Esophagus squamous epithelium (tissue), 5 donors: ENCODE measurements at regions not wholly inside any gene's neighbourhood (a gene's known extent, or its start where the extent isn't known, plus 50 kb on each side); places are given as distances from the start of the nearest gene placed in this dataset.
"Not testable (repeated sequence)": the region's sequence is repeated elsewhere in the genome, so short reads cannot be mapped to it uniquely, and the experiment has no call there.

Experiments used
- DNase-seq: peaks from one replicate; lab custom pipeline; 2025; lab: John Stamatoyannopoulos, UW
- H3K27ac ChIP-seq, 4 donors: fragments of 200-600 bp; sonication (generic); one replicate each; pipeline ENCODE4 v1.5.1; 2016 to 2019; ENCODE audit warnings: mild to moderate bottlenecking in 1 of 4
- H3K27me3 ChIP-seq, 4 donors: fragments of 200-600 bp; sonication (generic); 1 replicate in 3 of 4; 2 replicates in 1 of 4; pipeline versions ENCODE4 v1.5.1 to v1.6.0; 2017 to 2021; ENCODE audit warnings: antibody characterized with exemption in 1 of 4
- H3K36me3 ChIP-seq, 3 donors: fragments of 200-600 bp; sonication (generic); one replicate each; pipeline ENCODE4 v1.5.1; 2016 to 2019
- H3K4me1 ChIP-seq, 3 donors: fragments of 200-600 bp; sonication (generic); one replicate each; pipeline ENCODE4 v1.5.1; 2017 to 2019
- H3K4me3 ChIP-seq, 4 donors: fragments of 200-600 bp; sonication (generic); 1 replicate in 3 of 4; 2 replicates in 1 of 4; pipeline ENCODE4 v1.5.1; 2016 to 2019; ENCODE audit warnings: mild to moderate bottlenecking in 2 of 4, moderate library complexity in 1 of 4
- H3K9me3 ChIP-seq, 3 donors: fragments of 200-600 bp; sonication (generic); one replicate each; pipeline ENCODE4 v1.5.1; 2016 to 2019
- POLR2A ChIP-seq, 4 donors: fragments of 450-650 bp; IDR thresholded peaks; one replicate each; pipeline ENCODE4 v1.6.1; 2017; ENCODE audit warnings: antibody characterized with exemption in 4 of 4, mild to moderate bottlenecking in 4 of 4, moderate library complexity in 3 of 4
- WGBS, 2 donors: methylation state at CpG; one replicate each; pipeline ENCODE4 v1.1.5; 2018; 5-methylcytosine and 5-hydroxymethylcytosine counted together
- intact Hi-C: fragments of 100-400 bp; cut with DNase I; formaldehyde crosslinking; loops from one replicate; pipeline ENCODE4 v1.15.0; 2022
- TF ChIP-seq, protein P1 (sequence below), 6 experiments: fragments of 450-650 bp in 4 of 6; fragments of 200-600 bp in 2 of 6; sonication (generic) in 2 of 6; IDR thresholded peaks; one replicate each; pipeline ENCODE4 v1.5.1; 2016 to 2019; ENCODE audit warnings: antibody characterized with exemption in 6 of 6, mild to moderate bottlenecking in 4 of 6, moderate library complexity in 4 of 6
- donor health status: DM: yes; HTN: yes; CAD: no.

DNA sequence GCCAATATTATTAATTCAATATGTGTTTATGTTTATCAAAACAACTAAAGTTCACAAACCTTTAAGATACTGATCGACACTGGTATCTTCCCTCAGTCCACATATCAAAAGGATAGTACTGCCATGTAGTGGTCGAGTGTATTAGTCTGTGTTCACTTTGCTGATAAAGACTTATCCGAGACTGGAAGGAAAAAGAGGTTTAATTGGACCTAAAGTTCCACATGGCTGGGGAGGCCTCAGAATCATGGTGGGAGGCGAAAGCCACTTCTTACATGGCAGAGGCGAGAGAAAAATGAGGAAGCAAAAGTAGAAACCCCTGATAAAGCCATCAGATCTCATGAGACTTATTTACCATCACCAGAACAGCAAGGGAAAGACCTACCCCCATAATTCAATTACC lies 325.4 kb upstream of the PHF14 start:
- H3K4me1 ChIP-seq, result no peaks in the 10 kb centered on the region
- 66 to 77% methylated on average over 5 of the region's 5 CpGs for WGBS, 2 donors
- no peaks in the 10 kb centered on the region for H3K9me3 ChIP-seq
- DNase-seq, result no peak
- intact Hi-C loops, result no loop called here
- no peak for TF ChIP-seq POLR2A (IDR thresholded peaks at IDR 0.05)
- TF ChIP-seq, protein P1, sequence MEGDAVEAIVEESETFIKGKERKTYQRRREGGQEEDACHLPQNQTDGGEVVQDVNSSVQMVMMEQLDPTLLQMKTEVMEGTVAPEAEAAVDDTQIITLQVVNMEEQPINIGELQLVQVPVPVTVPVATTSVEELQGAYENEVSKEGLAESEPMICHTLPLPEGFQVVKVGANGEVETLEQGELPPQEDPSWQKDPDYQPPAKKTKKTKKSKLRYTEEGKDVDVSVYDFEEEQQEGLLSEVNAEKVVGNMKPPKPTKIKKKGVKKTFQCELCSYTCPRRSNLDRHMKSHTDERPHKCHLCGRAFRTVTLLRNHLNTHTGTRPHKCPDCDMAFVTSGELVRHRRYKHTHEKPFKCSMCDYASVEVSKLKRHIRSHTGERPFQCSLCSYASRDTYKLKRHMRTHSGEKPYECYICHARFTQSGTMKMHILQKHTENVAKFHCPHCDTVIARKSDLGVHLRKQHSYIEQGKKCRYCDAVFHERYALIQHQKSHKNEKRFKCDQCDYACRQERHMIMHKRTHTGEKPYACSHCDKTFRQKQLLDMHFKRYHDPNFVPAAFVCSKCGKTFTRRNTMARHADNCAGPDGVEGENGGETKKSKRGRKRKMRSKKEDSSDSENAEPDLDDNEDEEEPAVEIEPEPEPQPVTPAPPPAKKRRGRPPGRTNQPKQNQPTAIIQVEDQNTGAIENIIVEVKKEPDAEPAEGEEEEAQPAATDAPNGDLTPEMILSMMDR (IDR thresholded peaks at IDR 0.05), result no peak
- H3K36me3 ChIP-seq, result no peaks in the 10 kb centered on the region
- no peak overlapping the region for H3K4me3 ChIP-seq
- no peak overlapping the region for H3K27ac ChIP-seq
- H3K27me3 ChIP-seq, result no peaks in the 10 kb centered on the region

DNA sequence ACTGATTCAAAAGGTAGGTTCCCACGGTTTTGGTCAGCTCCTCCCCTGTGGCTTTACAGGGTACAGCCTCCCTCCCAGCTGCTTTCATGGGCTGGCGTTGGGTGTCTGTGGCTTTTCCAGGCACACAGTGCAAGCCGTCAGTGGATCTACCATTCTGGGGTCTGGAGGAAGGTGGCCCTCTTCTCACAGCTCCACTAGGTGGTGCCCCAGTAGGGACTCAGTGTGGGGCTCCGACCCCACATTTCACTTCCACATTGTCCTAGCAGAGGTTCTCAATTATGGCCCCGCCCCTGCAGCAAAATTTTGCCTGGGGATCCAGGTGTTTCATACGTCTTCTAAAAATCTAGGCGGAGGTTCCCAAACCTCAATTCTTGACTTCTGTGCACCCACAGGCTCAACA lies 324.6 kb upstream of the PHF14 start:
- H3K36me3 ChIP-seq, H3K27me3 ChIP-seq, H3K27ac ChIP-seq, DNase-seq, H3K4me3 ChIP-seq, H3K9me3 ChIP-seq, H3K4me1 ChIP-seq, intact Hi-C loops: not testable (repeated sequence)
- WGBS, 2 donors, result 83 to 100% methylated on average over 2 to 5 of the region's 7 CpGs

DNA sequence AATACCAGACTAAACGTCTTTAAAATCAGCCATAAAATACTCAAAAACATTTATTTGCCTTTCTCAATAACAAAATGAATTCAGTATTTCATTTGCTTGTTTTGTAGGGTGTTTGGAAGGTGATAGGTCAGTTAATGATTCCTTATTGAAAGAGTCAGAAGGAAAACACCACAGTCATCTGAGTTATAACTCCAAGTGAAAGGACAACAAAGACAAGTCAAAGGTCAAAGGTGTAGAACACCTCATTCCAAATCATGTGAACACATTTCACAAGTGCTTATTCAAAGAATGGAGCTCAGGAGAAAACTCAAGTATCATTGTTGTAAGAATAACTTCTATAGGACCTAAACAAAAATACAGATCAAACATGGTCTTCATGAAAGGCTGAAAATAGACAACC lies 318.6 kb upstream of the PHF14 start:
- TF ChIP-seq, protein P1 (IDR thresholded peaks at IDR 0.05), result no peak
- no peak for TF ChIP-seq POLR2A (IDR thresholded peaks at IDR 0.05)
- Histone ChIP-seq H3K27me3 (no peaks in the 10 kb centered on the region), H3K4me3 (no peak overlapping the region), H3K9me3 (no peaks in the 10 kb centered on the region), H3K4me1 (no peaks in the 10 kb centered on the region), H3K36me3 (no peaks in the 10 kb centered on the region), H3K27ac (no peak overlapping the region)
- intact Hi-C loops, result no loop called here
- no peak for DNase-seq
- 43 to 48% methylated on average over 1 of the region's 1 CpG for WGBS, 2 donors

DNA sequence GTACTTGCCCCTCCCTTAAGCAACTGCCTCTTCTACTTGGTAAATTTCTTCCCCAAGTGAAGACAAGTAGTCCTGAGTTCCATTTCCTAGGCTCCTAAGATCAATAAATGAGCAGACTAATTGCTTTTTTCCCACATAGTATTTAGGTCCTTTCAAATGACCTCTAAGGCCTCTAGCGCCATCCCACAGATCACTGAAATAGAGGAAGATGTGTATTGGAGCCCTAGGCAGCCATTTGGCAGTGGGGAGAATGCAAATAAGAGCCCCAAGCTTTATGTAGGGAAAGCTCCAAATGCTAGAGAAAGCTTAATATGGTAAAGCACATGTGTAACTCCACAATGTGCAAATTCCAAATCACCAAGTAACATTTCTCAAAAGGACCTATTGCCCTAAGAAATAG lies 316.5 kb upstream of the PHF14 start:
- no peak for DNase-seq
- H3K27ac ChIP-seq, result no peak overlapping the region
- no peaks in the 10 kb centered on the region for H3K9me3 ChIP-seq
- H3K4me1 ChIP-seq, result no peaks in the 10 kb centered on the region
- no peaks in the 10 kb centered on the region for H3K27me3 ChIP-seq
- TF ChIP-seq POLR2A (IDR thresholded peaks at IDR 0.05), result no peak
- TF ChIP-seq, protein P1 (IDR thresholded peaks at IDR 0.05), result no peak
- no peak overlapping the region for H3K4me3 ChIP-seq
- H3K36me3 ChIP-seq, result no peaks in the 10 kb centered on the region
- intact Hi-C loops, result no loop called here
- WGBS, 2 donors, result 71 to 90% methylated on average over 1 of the region's 1 CpG

DNA sequence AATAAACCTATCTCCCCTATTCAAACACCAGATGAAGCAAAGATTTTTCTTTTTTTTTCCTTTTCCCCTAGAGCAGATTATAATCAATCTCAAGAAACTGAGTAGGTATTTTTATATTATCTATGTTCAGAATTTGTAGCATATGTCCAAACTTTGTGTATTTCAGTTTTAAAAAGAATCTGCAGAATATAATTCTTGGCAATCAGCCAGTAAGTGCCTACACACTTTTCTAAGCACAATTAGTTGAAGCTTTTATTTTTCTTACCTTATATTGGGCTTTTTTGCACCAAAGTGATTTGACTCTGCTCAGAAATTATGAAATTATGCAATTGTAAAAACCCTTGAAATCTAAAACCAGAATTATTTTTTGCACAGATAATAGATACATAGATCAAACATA lies 315.8 kb upstream of the PHF14 start:
- Histone ChIP-seq H3K9me3 (no peaks in the 10 kb centered on the region), H3K27ac (no peak overlapping the region), H3K36me3 (no peaks in the 10 kb centered on the region), H3K4me3 (no peak overlapping the region), H3K4me1 (no peaks in the 10 kb centered on the region), H3K27me3 (no peaks in the 10 kb centered on the region)
- no peak for DNase-seq
- intact Hi-C loops, result no loop called here
- TF ChIP-seq, protein P1 (IDR thresholded peaks at IDR 0.05), result no peak
- no peak for TF ChIP-seq POLR2A (IDR thresholded peaks at IDR 0.05)

DNA sequence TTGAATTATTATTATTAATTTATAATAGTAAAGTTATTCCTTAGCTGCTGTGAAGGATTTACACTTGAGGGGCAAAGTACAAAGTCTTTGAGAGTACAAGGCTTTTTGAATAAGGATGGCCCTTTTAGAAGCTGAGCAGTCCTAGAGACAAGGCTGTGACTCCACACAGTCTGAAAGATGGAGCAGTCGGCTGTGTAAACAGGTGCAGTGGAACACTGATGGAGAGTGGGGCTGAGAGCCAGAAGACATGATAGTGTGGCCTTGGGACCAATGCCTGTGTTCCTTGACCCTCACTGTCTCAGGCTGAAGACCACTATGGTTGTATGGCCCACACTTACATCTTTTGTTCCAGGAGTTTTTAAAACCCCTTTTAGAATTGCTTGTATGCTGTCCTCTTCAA lies 311.2 kb upstream of the PHF14 start:
- no peaks in the 10 kb centered on the region for H3K36me3 ChIP-seq
- WGBS, 2 donors, result 36 to 60% methylated on average over 1 of the region's 1 CpG
- H3K27ac ChIP-seq, result no peak overlapping the region
- H3K4me1 ChIP-seq, result no peaks in the 10 kb centered on the region
- DNase-seq, result no peak
- TF ChIP-seq POLR2A (IDR thresholded peaks at IDR 0.05), result no peak
- TF ChIP-seq, protein P1 (IDR thresholded peaks at IDR 0.05), result no peak
- no peaks in the 10 kb centered on the region for H3K9me3 ChIP-seq
- intact Hi-C loops, result no loop called here
- no peaks in the 10 kb centered on the region for H3K27me3 ChIP-seq
- no peak overlapping the region for H3K4me3 ChIP-seq
